B cell (primary cell): ENCODE measurements at regions not wholly inside any gene's neighbourhood (a gene's known extent, or its start where the extent isn't known, plus 50 kb on each side); places are given as distances from the start of the nearest gene placed in this dataset.

ENCODE experiments used
- ATAC-seq: fragments of 200-7000 bp; cut with Tn5 transposase; one replicate; pipeline ENCODE4 v1.10.0; 2021; ENCODE audit warnings: low read depth, mild to moderate bottlenecking, moderate number of reproducible peaks, moderate library complexity
- CTCF ChIA-PET: fragments of 350-600 bp; sonication (Branson Sonifier 250); formaldehyde crosslinking; loops from one replicate; lab custom pipeline; 2021; ENCODE audit warnings: antibody characterized with exemption, inconsistent platforms; lab: Charles Lee
- POLR2A ChIA-PET: fragments of 350-600 bp; sonication (Branson Sonifier 250); formaldehyde crosslinking; loops from one replicate; lab custom pipeline; 2021; ENCODE audit warnings: antibody characterized with exemption; lab: Charles Lee
- DNase-seq: peaks from one replicate; pipeline ENCODE4 v3.0.0; 2013
- H2AFZ ChIP-seq: 2 replicates; pipeline ENCODE4 v1.6.1; 2012; ENCODE audit warnings: mild to moderate bottlenecking, low read depth, low read length; ENCODE audit not compliant: insufficient read depth, poor library complexity, severe bottlenecking
- H3K27ac ChIP-seq, 2 donors: 1 replicate in 1 of 2; 2 replicates in 1 of 2; pipeline ENCODE4 v1.5.1; 2012 to 2013; ENCODE audit warnings: low read length in 2 of 2, mild to moderate bottlenecking in 2 of 2, moderate library complexity in 1 of 2
- H3K27me3 ChIP-seq, 4 experiments: fragments of 200-600 bp in 1 of 4; sonication (generic) in 1 of 4; replicated peaks in 1 of 4; 1 replicate in 2 of 4; 2 replicates in 2 of 4; pipeline versions ENCODE4 v1.6.1 to v1.7.0; 2013 to 2016; ENCODE audit warnings: low read length in 3 of 4, mild to moderate bottlenecking in 2 of 4, mixed read lengths in 1 of 4, moderate library complexity in 1 of 4; ENCODE audit not compliant: insufficient read depth in 4 of 4, control insufficient read depth in 3 of 4; ENCODE audit errors: control extremely low read depth in 1 of 4
- H3K36me3 ChIP-seq, 2 experiments: replicated peaks in 1 of 2; 1 replicate in 1 of 2; 2 replicates in 1 of 2; pipeline versions ENCODE4 v1.6.1 to v1.7.1; 2013; ENCODE audit warnings: low read length in 1 of 2; ENCODE audit not compliant: insufficient read depth in 2 of 2, control insufficient read depth in 1 of 2; ENCODE audit errors: control extremely low read depth in 1 of 2, extremely low read depth in 1 of 2
- H3K4me1 ChIP-seq, 2 donors: fragments of 200-600 bp in 1 of 2; sonication (generic) in 1 of 2; 1 replicate in 1 of 2; 2 replicates in 1 of 2; pipeline versions ENCODE4 v1.5.1 to v1.6.1; 2013 to 2017; ENCODE audit warnings: low read length in 2 of 2; ENCODE audit not compliant: control insufficient read depth in 2 of 2, insufficient read depth in 2 of 2
- H3K4me2 ChIP-seq: replicated peaks from 2 replicates; pipeline ENCODE3; 2012; ENCODE audit warnings: mild to moderate bottlenecking, low read depth, low read length; ENCODE audit not compliant: poor library complexity, severe bottlenecking
- H3K4me3 ChIP-seq, 5 experiments: fragments of 200-600 bp in 1 of 5; sonication (generic) in 1 of 5; 1 replicate in 3 of 5; 2 replicates in 2 of 5; pipeline versions ENCODE4 v1.5.1 to v1.7.0; 2011 to 2016; ENCODE audit warnings: low read length in 4 of 5, mild to moderate bottlenecking in 4 of 5, low read depth in 2 of 5, control low read depth in 1 of 5, moderate library complexity in 1 of 5; ENCODE audit not compliant: insufficient read depth in 1 of 5; ENCODE audit errors: control extremely low read depth in 1 of 5, extremely low read depth in 1 of 5
- H3K79me2 ChIP-seq: fragments of 200-600 bp; sonication (generic); one replicate; pipeline ENCODE4 v1.6.0; 2016; ENCODE audit warnings: low read length; ENCODE audit not compliant: control insufficient read depth, insufficient read depth
- H3K9ac ChIP-seq: fragments of 200-600 bp; sonication (generic); 2 replicates; pipeline ENCODE4 v1.6.1; 2017; ENCODE audit warnings: mild to moderate bottlenecking, low read length, moderate library complexity
- H3K9me3 ChIP-seq, 3 donors: one replicate each; pipeline versions ENCODE4 v1.6.1 to v1.7.1; 2013; ENCODE audit warnings: low read length in 2 of 3; ENCODE audit not compliant: control insufficient read depth in 2 of 3, insufficient read depth in 1 of 3; ENCODE audit errors: control extremely low read depth in 1 of 3
- H4K20me1 ChIP-seq: 2 replicates; pipeline ENCODE4 v1.6.0; 2012; ENCODE audit warnings: mild to moderate bottlenecking, low read length; ENCODE audit not compliant: insufficient read depth, control insufficient read depth, poor library complexity, severe bottlenecking
- H3K27ac Mint-ChIP-seq: one replicate; pipeline ENCODE4 v1.8.0; 2021; ENCODE audit warnings: mixed read lengths
- H3K27me3 Mint-ChIP-seq: one replicate; pipeline ENCODE4 v1.8.0; 2021; ENCODE audit warnings: mixed read lengths
- H3K4me1 Mint-ChIP-seq: one replicate; pipeline ENCODE4 v1.8.0; 2021; ENCODE audit warnings: mixed read lengths
- H3K4me3 Mint-ChIP-seq: one replicate; pipeline ENCODE4 v1.8.0; 2021; ENCODE audit warnings: mixed read lengths
- H3K9me3 Mint-ChIP-seq: one replicate; pipeline ENCODE4 v1.8.0; 2022; ENCODE audit warnings: mixed read lengths; ENCODE audit not compliant: insufficient read depth
- CTCF ChIP-seq: fragments of 200-600 bp; IDR thresholded peaks from one replicate; pipeline ENCODE4 v1.8.0; 2022; ENCODE audit warnings: antibody characterized with exemption, mild to moderate bottlenecking
- EZH2 ChIP-seq: IDR thresholded peaks from 2 replicates; pipeline ENCODE4 v1.6.1; 2012; ENCODE audit warnings: borderline replicate concordance, low read depth, mild to moderate bottlenecking, moderate library complexity, low read length; ENCODE audit not compliant: insufficient read depth, poor library complexity, severe bottlenecking
- WGBS: methylation state at CpG from one replicate; pipeline ENCODE4 v1.1.5; 2013; ENCODE audit warnings: missing lambda C conversion rate; ENCODE audit not compliant: insufficient coverage; 5-methylcytosine and 5-hydroxymethylcytosine counted together
- intact Hi-C: fragments of 100-400 bp; cut with micrococcal nuclease; formaldehyde crosslinking; loops from one replicate; pipeline ENCODE4 v1.10.0; 2022

GRCh38 chr7:10596827-10597226 is 376.8 kb upstream of the PHF14 start:
- Histone ChIP-seq H3K36me3 (no peaks in the 10 kb centered on the region), H3K27me3 (no peaks in the 10 kb centered on the region), H3K79me2 (no peaks in the 10 kb centered on the region), H3K4me2 (no peak overlapping the region), H3K9me3 (no peaks in the 10 kb centered on the region), H4K20me1 (no peaks in the 10 kb centered on the region), H2AFZ (no peak overlapping the region), H3K4me3 (no peak overlapping the region), H3K27ac (no peak overlapping the region), H3K4me1 (no peaks in the 10 kb centered on the region), H3K9ac (no peak overlapping the region)
- no peak for TF ChIP-seq CTCF
- no peak for TF ChIP-seq EZH2
- ChIA-PET CTCF (no interaction called here), POLR2A (no interaction called here)
- Mint-ChIP-seq H3K9me3 (no peaks in the 10 kb centered on the region), H3K27me3 (no peaks in the 10 kb centered on the region), H3K4me1 (no peaks in the 10 kb centered on the region), H3K27ac (no peak overlapping the region), H3K4me3 (no peak overlapping the region)
- DNase-seq (no peak), ATAC-seq (no peak)
- intact Hi-C loops: no loop called here
- WGBS: 100% methylated on average over 2 of the region's 2 CpGs

GRCh38 chr7:10604128-10604527 is 369.5 kb upstream of the PHF14 start:
- POLR2A ChIA-PET: no interaction called here
- Mint-ChIP-seq H3K4me3 (no peak overlapping the region), H3K4me1 (no peaks in the 10 kb centered on the region), H3K9me3 (no peaks in the 10 kb centered on the region), H3K27ac (no peak overlapping the region), H3K27me3 (no peaks in the 10 kb centered on the region)
- intact Hi-C loops: no loop called here
- H3K36me3 ChIP-seq: no peaks in the 10 kb centered on the region
- no peak overlapping the region for H3K9ac ChIP-seq
- ATAC-seq (no peak), DNase-seq (no peak)
- H3K27ac ChIP-seq: no peak overlapping the region
- H4K20me1 ChIP-seq: no peaks in the 10 kb centered on the region
- no peak overlapping the region for H2AFZ ChIP-seq
- no peaks in the 10 kb centered on the region for H3K9me3 ChIP-seq
- no peak for TF ChIP-seq CTCF
- TF ChIP-seq EZH2: no peak
- no peak overlapping the region for H3K4me2 ChIP-seq
- CTCF ChIA-PET: no interaction called here
- H3K79me2 ChIP-seq: no peaks in the 10 kb centered on the region
- H3K27me3 ChIP-seq: no peaks in the 10 kb centered on the region
- H3K4me3 ChIP-seq: no peak overlapping the region
- H3K4me1 ChIP-seq: no peaks in the 10 kb centered on the region
